ENCODE measurements at regions not wholly inside any gene's neighbourhood (a gene's known extent, or its start where the extent isn't known, plus 50 kb on each side); places are given as distances from the start of the nearest gene placed in this dataset.

GRCh38 chr3:170660139-170660538 lies 74.3 kb upstream of the SLC7A14 start:
- H3K27ac ChIP-seq (ENCODE audit: insufficient read depth, low read length) = no peak overlapping the region
- H3K9me3 ChIP-seq (ENCODE audit: control insufficient read depth, insufficient read depth, low read depth, low read length) = no peaks in the 10 kb centered on the region
- H4K20me1 ChIP-seq (ENCODE audit: control insufficient read depth, extremely low read depth, insufficient read depth, low read length) = no peaks in the 10 kb centered on the region
- no peak overlapping the region for H2AFZ ChIP-seq (ENCODE audit: low read length)
- H3K4me3 ChIP-seq (replicated peaks in 1 of 4; ENCODE audit: control extremely low read depth in 1 of 4, insufficient read depth in 1 of 4, low read depth in 3 of 4, low read length in 4 of 4) = no peak overlapping the region
- no peaks in the 10 kb centered on the region for H3K27me3 ChIP-seq (ENCODE audit: control insufficient read depth, insufficient read depth, low read length)
- DNase-seq (ENCODE audit: low read depth in 2 of 2) = no peak
- no peaks in the 10 kb centered on the region for H3K4me1 ChIP-seq (ENCODE audit: control insufficient read depth, extremely low read depth, insufficient read depth, low read length)
- no peak overlapping the region for H3K4me2 ChIP-seq (ENCODE audit: extremely low read depth, insufficient read depth, low read length)
- no peaks in the 10 kb centered on the region for H3K79me2 ChIP-seq (ENCODE audit: control insufficient read depth, insufficient read depth, low read length)
- no peaks in the 10 kb centered on the region for H3K36me3 ChIP-seq (ENCODE audit: control insufficient read depth, insufficient read depth, low read length)
- no peak overlapping the region for H3K9ac ChIP-seq (ENCODE audit: insufficient read depth, low read length)
- TF ChIP-seq CTCF (conservative IDR thresholded peaks at IDR 0.05 in 1 of 2, IDR thresholded peaks at IDR 0.05 in 1 of 2; ENCODE audit: low read depth in 1 of 2, low read length in 2 of 2) (no peak), EZH2 (IDR thresholded peaks at IDR 0.05; ENCODE audit: low read length, missing control alignments) (no peak)

GRCh38 chr3:170657312-170657711 lies 71.4 kb upstream of the SLC7A14 start:
- H2AFZ ChIP-seq (ENCODE audit: low read length) = no peak overlapping the region
- H3K4me3 ChIP-seq (replicated peaks in 1 of 4; ENCODE audit: control extremely low read depth in 1 of 4, insufficient read depth in 1 of 4, low read depth in 3 of 4, low read length in 4 of 4) = no peak overlapping the region
- H3K9ac ChIP-seq (ENCODE audit: insufficient read depth, low read length) = no peak overlapping the region
- no peaks in the 10 kb centered on the region for H3K27me3 ChIP-seq (ENCODE audit: control insufficient read depth, insufficient read depth, low read length)
- H3K79me2 ChIP-seq (ENCODE audit: control insufficient read depth, insufficient read depth, low read length) = no peaks in the 10 kb centered on the region
- H3K27ac ChIP-seq (ENCODE audit: insufficient read depth, low read length) = no peak overlapping the region
- no peaks in the 10 kb centered on the region for H3K9me3 ChIP-seq (ENCODE audit: control insufficient read depth, insufficient read depth, low read depth, low read length)
- H3K36me3 ChIP-seq (ENCODE audit: control insufficient read depth, insufficient read depth, low read length) = no peaks in the 10 kb centered on the region
- TF ChIP-seq EZH2 (IDR thresholded peaks at IDR 0.05; ENCODE audit: low read length, missing control alignments) = no peak
- no peak for TF ChIP-seq CTCF (conservative IDR thresholded peaks at IDR 0.05 in 1 of 2, IDR thresholded peaks at IDR 0.05 in 1 of 2; ENCODE audit: low read depth in 1 of 2, low read length in 2 of 2)
- DNase-seq (ENCODE audit: low read depth in 2 of 2) = no peak
- no peaks in the 10 kb centered on the region for H4K20me1 ChIP-seq (ENCODE audit: control insufficient read depth, extremely low read depth, insufficient read depth, low read length)
- no peak overlapping the region for H3K4me2 ChIP-seq (ENCODE audit: extremely low read depth, insufficient read depth, low read length)
- H3K4me1 ChIP-seq (ENCODE audit: control insufficient read depth, extremely low read depth, insufficient read depth, low read length) = no peaks in the 10 kb centered on the region

- Histone ChIP-seq H3K4me1 (ENCODE audit: control insufficient read depth, extremely low read depth, insufficient read depth, low read length) (no peaks in the 10 kb centered on the region), H3K4me2 (ENCODE audit: extremely low read depth, insufficient read depth, low read length) (no peak overlapping the region), H3K27me3 (ENCODE audit: control insufficient read depth, insufficient read depth, low read length) (no peaks in the 10 kb centered on the region), H3K9me3 (ENCODE audit: control insufficient read depth, insufficient read depth, low read depth, low read length) (no peaks in the 10 kb centered on the region), H3K79me2 (ENCODE audit: control insufficient read depth, insufficient read depth, low read length) (no peaks in the 10 kb centered on the region), H3K36me3 (ENCODE audit: control insufficient read depth, insufficient read depth, low read length) (no peaks in the 10 kb centered on the region), H2AFZ (ENCODE audit: low read length) (no peak overlapping the region), H4K20me1 (ENCODE audit: control insufficient read depth, extremely low read depth, insufficient read depth, low read length) (no peaks in the 10 kb centered on the region), H3K27ac (ENCODE audit: insufficient read depth, low read length) (no peak overlapping the region), H3K4me3 (replicated peaks in 1 of 4; ENCODE audit: control extremely low read depth in 1 of 4, insufficient read depth in 1 of 4, low read depth in 3 of 4, low read length in 4 of 4) (no peak overlapping the region), H3K9ac (ENCODE audit: insufficient read depth, low read length) (no peak overlapping the region)
- DNase-seq (ENCODE audit: low read depth in 2 of 2) = no peak
- TF ChIP-seq EZH2 (IDR thresholded peaks at IDR 0.05; ENCODE audit: low read length, missing control alignments) (no peak), CTCF (conservative IDR thresholded peaks at IDR 0.05 in 1 of 2, IDR thresholded peaks at IDR 0.05 in 1 of 2; ENCODE audit: low read depth in 1 of 2, low read length in 2 of 2) (no peak)
Measured at GRCh38 chr3:170656284-170656683, 70.4 kb upstream of the SLC7A14 start.
